CD4-positive, CD25-positive, alpha-beta regulatory T cell (primary cell): ENCODE measurements at regions not wholly inside any gene's neighbourhood (a gene's known extent, or its start where the extent isn't known, plus 50 kb on each side); places are given as distances from the start of the nearest gene placed in this dataset.
A peak's percentile ranks its signal among the peaks of the same experiment; 100 is the strongest.

Experiments used
- ATAC-seq, 2 donors: fragments of 150-1000 bp; cut with Tn5 transposase; one replicate each; pipeline ENCODE4 v1.10.0; 2021; ENCODE audit warnings: low read depth in 2 of 2, moderate number of reproducible peaks in 2 of 2, moderate library complexity in 1 of 2
- DNase-seq, 3 donors: peaks; one replicate each; pipeline versions ENCODE4 v3.0.0 to v3.0.0-alpha.2; 2012 to 2022; ENCODE audit warnings: mixed read lengths in 1 of 3
- H3K27ac ChIP-seq: one replicate; pipeline ENCODE4 v1.7.0; 2013; ENCODE audit warnings: mild to moderate bottlenecking, low read length; ENCODE audit not compliant: insufficient read depth, poor library complexity, severe bottlenecking
- H3K27me3 ChIP-seq: one replicate; pipeline ENCODE4 v1.7.0; 2013; ENCODE audit warnings: low read length; ENCODE audit not compliant: control insufficient read depth, insufficient read depth
- H3K36me3 ChIP-seq: one replicate; pipeline ENCODE4 v1.7.0; 2013; ENCODE audit warnings: mild to moderate bottlenecking, low read length, moderate library complexity; ENCODE audit not compliant: control insufficient read depth, insufficient read depth
- H3K4me1 ChIP-seq: 2 replicates; pipeline ENCODE4 v1.7.0; 2013; ENCODE audit warnings: mild to moderate bottlenecking, low read length; ENCODE audit not compliant: insufficient read depth, control insufficient read depth, poor library complexity, severe bottlenecking
- H3K4me3 ChIP-seq: one replicate; pipeline ENCODE4 v1.7.0; 2013; ENCODE audit warnings: low read depth, mild to moderate bottlenecking, low read length, moderate library complexity
- H3K9me3 ChIP-seq, 2 experiments: 1 replicate in 1 of 2; 2 replicates in 1 of 2; pipeline ENCODE4 v1.7.0; 2013; ENCODE audit warnings: low read length in 2 of 2, mild to moderate bottlenecking in 1 of 2, moderate library complexity in 1 of 2; ENCODE audit not compliant: control insufficient read depth in 2 of 2
- H3K27ac Mint-ChIP-seq, 3 donors: one replicate each; pipeline ENCODE4 v1.8.0; 2020 to 2022; ENCODE audit warnings: mild to moderate bottlenecking in 3 of 3, mixed read lengths in 3 of 3, moderate library complexity in 2 of 3
- H3K27me3 Mint-ChIP-seq: one replicate; pipeline ENCODE4 v1.8.0; 2022; ENCODE audit warnings: mild to moderate bottlenecking, mixed read lengths
- H3K36me3 Mint-ChIP-seq: one replicate; pipeline ENCODE4 v1.8.0; 2020; ENCODE audit warnings: mixed read lengths
- H3K4me1 Mint-ChIP-seq, 4 donors: one replicate each; pipeline ENCODE4 v1.8.0; 2020 to 2022; ENCODE audit warnings: mixed read lengths in 4 of 4, mild to moderate bottlenecking in 1 of 4
- H3K4me3 Mint-ChIP-seq, 4 donors: one replicate each; pipeline ENCODE4 v1.8.0; 2020 to 2022; ENCODE audit warnings: mild to moderate bottlenecking in 4 of 4, mixed read lengths in 4 of 4, moderate library complexity in 3 of 4
- H3K9me3 Mint-ChIP-seq, 7 donors: one replicate each; pipeline ENCODE4 v1.8.0; 2020 to 2022; ENCODE audit warnings: mixed read lengths in 7 of 7, mild to moderate bottlenecking in 3 of 7, moderate library complexity in 2 of 7

DNA sequence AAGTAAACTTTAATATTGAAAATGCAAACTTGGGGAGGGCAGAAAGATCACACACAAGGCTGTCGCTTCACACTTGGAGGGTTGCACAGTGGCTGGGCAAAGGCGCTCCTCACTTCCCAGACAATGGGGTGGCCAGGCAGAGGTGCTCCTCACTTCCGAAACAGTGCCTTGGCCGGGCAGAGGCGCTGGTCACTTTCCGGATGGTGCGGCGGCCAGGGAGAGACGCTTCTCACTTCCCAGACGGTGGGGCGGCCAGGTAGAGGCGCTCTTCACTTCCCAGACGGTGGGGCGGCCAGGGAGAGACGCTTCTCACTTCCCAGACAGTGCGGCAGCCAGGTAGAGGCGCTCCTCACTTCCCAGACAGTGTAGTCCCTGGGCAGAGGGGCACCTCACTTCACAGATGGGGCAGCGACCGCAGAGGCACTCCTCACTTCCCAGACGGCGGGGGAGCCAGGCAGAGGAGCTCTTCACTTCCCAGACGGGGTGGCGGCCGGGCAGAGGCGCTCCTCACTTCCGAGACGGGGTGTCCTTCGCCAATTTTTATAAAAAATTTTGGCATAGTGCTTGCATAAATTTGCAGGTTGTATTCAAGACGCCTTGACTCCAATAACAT lies 140.8 kb upstream of the PZP start:
- Mint-ChIP-seq H3K9me3 (peaks cover 0 to 11% (median 3%) of the 10 kb centered on the region in 7 donors), H3K27ac (no peak overlapping the region), H3K4me3 (no peak overlapping the region), H3K27me3 (no peaks in the 10 kb centered on the region), H3K36me3 (peaks cover 21% of the 10 kb centered on the region), H3K4me1 (peaks cover 0 to 8% (median 3%) of the 10 kb centered on the region in 4 donors)
- DNase-seq, result no peak
- Histone ChIP-seq H3K36me3 (no peaks in the 10 kb centered on the region), H3K4me3 (no peak overlapping the region), H3K4me1 (no peaks in the 10 kb centered on the region), H3K27me3 (no peaks in the 10 kb centered on the region), H3K9me3 (peaks cover 9 to 10% of the 10 kb centered on the region in 2 experiments), H3K27ac (no peak overlapping the region)
- ATAC-seq, result no peak

DNA sequence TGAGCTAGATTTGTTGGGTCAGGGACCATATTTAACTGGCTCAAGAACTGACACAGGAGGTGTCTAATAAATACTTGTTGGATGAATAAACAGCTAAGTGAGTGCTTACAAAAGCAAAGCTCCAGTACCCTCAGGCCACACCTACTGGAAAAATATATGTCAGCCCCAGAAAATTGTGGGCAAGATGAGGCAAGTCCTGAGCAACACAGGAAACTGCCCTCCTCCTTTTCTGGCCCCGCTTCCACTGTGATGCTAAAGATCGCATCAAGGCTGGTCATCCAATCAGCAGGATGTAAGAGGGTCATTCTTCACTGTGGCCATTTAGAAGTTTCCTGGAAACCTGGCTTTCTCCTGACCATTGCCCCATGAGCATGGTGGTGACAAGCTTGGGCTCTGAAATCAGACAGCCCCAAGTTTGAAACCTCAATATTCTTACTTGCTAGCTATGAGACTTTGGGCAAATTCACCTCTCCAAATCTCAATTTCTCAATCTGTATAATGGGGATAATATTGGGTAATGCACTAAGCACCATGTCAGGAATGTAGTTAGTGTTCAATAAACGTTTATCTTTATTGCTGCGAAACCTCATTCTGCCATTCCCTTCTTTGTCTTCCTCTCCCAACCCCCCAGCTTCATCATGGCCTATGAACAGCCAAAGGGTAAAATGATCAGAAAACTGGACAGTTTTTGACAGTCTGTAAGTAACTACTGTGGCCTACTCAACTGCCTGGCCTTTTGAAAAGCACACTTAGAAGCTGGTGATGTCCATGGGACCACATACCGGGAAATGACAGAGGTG lies 139.3 kb upstream of the PZP start:
- H3K27ac Mint-ChIP-seq, result no peak overlapping the region
- H3K27me3 Mint-ChIP-seq, result no peaks in the 10 kb centered on the region
- H3K9me3 Mint-ChIP-seq, result peaks cover 0 to 4% (median 0%) of the 10 kb centered on the region in 7 donors
- H3K4me3 Mint-ChIP-seq, result no peak overlapping the region
- no peak overlapping the region for H3K27ac ChIP-seq
- H3K27me3 ChIP-seq, result no peaks in the 10 kb centered on the region
- H3K4me3 ChIP-seq, result no peak overlapping the region
- peaks cover 0 to 9% (median 3%) of the 10 kb centered on the region in 4 donors for H3K4me1 Mint-ChIP-seq
- DNase-seq (no peak), ATAC-seq (no peak)
- H3K9me3 ChIP-seq, result no peaks in the 10 kb centered on the region
- H3K4me1 ChIP-seq, result no peaks in the 10 kb centered on the region
- no peaks in the 10 kb centered on the region for H3K36me3 ChIP-seq
- H3K36me3 Mint-ChIP-seq, result peaks cover 21% of the 10 kb centered on the region

DNA sequence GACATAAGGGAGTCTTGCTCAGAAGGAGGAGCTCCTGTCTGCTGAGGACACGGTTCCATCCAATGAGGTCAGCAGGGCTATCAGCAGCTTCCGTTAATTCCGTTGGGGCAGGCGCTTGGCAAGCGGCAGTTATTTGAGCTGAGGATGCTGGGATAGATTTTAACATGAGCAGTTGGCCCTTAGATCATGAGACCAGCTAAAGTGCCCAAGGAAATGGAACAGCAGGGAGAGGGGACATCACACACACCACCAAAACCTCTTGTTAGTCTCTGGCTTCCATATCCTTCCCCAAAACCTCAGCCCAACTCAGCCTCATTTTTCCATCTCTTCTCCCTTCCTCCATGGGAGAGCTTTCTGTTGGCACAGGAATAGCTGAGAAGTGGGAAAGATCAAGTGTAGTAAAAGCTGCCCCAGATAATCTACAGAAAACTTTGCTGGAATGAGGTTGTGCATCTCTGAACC lies 138.7 kb upstream of the PZP start:
- Histone ChIP-seq H3K36me3 (no peaks in the 10 kb centered on the region), H3K9me3 (no peaks in the 10 kb centered on the region), H3K27me3 (no peaks in the 10 kb centered on the region), H3K4me1 (no peaks in the 10 kb centered on the region), H3K27ac (no peak overlapping the region), H3K4me3 (no peak overlapping the region)
- Mint-ChIP-seq H3K4me1 (peaks cover 0 to 9% (median 3%) of the 10 kb centered on the region in 4 donors), H3K27me3 (no peaks in the 10 kb centered on the region), H3K4me3 (no peak overlapping the region), H3K27ac (no peak overlapping the region), H3K9me3 (peaks cover 0 to 4% (median 0%) of the 10 kb centered on the region in 7 donors), H3K36me3 (peaks cover 20% of the 10 kb centered on the region)
- DNase-seq, result no peak
- no peak for ATAC-seq

DNA sequence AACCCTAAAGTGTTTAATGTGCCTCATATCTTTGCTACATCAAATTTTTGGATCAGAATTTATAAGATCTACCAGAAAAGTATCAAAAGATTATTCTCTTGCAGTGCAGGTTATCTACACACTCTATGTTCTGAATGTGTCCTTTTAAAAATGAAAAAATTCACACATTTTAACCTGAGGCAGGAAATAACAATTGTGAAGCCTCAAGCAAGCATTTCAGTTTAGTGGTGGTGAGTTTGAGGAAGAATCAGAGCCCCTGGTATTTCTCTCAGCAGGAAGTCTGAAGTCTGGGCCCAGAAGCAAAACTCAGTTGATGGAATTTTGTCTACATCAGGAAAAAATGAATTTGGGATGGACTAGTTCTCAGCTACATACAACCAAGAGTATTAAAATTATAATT lies 137.0 kb upstream of the PZP start:
- no peak overlapping the region for H3K4me3 Mint-ChIP-seq
- Histone ChIP-seq H3K36me3 (no peaks in the 10 kb centered on the region), H3K9me3 (no peaks in the 10 kb centered on the region), H3K27me3 (no peaks in the 10 kb centered on the region), H3K4me1 (no peaks in the 10 kb centered on the region), H3K27ac (no peak overlapping the region), H3K4me3 (no peak overlapping the region)
- H3K4me1 Mint-ChIP-seq, result peaks cover 0 to 10% (median 4%) of the 10 kb centered on the region in 4 donors
- H3K36me3 Mint-ChIP-seq, result peaks cover 13% of the 10 kb centered on the region
- no peaks in the 10 kb centered on the region for H3K27me3 Mint-ChIP-seq
- no peak for ATAC-seq
- no peak for DNase-seq
- H3K27ac Mint-ChIP-seq, result no peak overlapping the region
- H3K9me3 Mint-ChIP-seq, result peaks cover 0 to 3% (median 0%) of the 10 kb centered on the region in 7 donors

DNA sequence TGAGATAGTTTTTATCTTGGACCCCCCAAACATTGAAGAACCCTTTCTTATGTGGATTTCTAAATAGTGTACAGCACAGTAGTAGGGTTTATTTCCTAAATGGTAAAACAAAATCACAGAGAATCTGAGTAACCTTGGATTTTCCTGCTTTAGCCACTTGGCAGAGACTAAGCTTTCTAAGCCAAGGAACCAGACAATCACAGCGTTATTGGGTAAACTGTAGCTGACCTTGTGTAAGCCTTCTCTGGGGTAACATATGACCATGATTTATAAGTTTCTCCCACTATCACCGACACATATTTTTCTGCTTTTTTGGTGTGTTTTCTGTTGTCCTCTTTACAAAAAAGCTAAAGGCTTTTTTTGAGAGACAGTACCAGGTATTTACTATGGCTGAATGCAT lies 136.3 kb upstream of the PZP start:
- Histone ChIP-seq H3K9me3 (no peaks in the 10 kb centered on the region), H3K4me1 (no peaks in the 10 kb centered on the region), H3K4me3 (no peak overlapping the region), H3K36me3 (no peaks in the 10 kb centered on the region), H3K27ac (no peak overlapping the region), H3K27me3 (no peaks in the 10 kb centered on the region)
- DNase-seq (no peak), ATAC-seq (no peak)
- Mint-ChIP-seq H3K27me3 (no peaks in the 10 kb centered on the region), H3K36me3 (peaks cover 12% of the 10 kb centered on the region), H3K4me1 (peaks cover 0 to 10% (median 3%) of the 10 kb centered on the region in 4 donors), H3K27ac (no peak overlapping the region), H3K4me3 (no peak overlapping the region), H3K9me3 (no peaks in the 10 kb centered on the region)

DNA sequence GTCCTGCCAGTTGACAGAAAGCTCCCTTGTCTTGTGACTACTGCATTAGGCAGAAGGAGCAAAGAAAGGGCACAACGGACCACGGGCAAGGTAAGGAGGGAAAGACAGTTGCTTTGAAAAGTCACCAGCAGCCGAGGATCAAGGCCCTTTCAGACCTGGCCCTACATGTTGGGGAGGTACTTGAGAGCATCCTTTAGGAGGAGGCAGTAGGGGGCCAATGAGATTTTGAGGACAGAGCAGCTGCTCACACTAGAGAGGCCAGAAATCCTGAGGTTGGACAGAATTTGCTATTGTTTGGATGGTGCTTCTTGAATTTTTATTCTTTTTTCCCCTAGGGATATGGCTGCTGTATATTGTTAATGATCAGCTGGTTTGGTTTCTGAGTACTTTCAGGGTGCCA lies 135.5 kb upstream of the PZP start:
- Mint-ChIP-seq H3K27me3 (no peaks in the 10 kb centered on the region), H3K36me3 (peaks cover 7% of the 10 kb centered on the region), H3K27ac (peak overlapping the region in 1 of 3 donors; percentile 41), H3K4me3 (no peak overlapping the region), H3K4me1 (peaks cover 0 to 10% (median 3%) of the 10 kb centered on the region in 4 donors), H3K9me3 (no peaks in the 10 kb centered on the region)
- Histone ChIP-seq H3K9me3 (no peaks in the 10 kb centered on the region), H3K27ac (no peak overlapping the region), H3K27me3 (no peaks in the 10 kb centered on the region), H3K4me1 (no peaks in the 10 kb centered on the region), H3K36me3 (no peaks in the 10 kb centered on the region), H3K4me3 (no peak overlapping the region)
- no peak for ATAC-seq
- no peak for DNase-seq

DNA sequence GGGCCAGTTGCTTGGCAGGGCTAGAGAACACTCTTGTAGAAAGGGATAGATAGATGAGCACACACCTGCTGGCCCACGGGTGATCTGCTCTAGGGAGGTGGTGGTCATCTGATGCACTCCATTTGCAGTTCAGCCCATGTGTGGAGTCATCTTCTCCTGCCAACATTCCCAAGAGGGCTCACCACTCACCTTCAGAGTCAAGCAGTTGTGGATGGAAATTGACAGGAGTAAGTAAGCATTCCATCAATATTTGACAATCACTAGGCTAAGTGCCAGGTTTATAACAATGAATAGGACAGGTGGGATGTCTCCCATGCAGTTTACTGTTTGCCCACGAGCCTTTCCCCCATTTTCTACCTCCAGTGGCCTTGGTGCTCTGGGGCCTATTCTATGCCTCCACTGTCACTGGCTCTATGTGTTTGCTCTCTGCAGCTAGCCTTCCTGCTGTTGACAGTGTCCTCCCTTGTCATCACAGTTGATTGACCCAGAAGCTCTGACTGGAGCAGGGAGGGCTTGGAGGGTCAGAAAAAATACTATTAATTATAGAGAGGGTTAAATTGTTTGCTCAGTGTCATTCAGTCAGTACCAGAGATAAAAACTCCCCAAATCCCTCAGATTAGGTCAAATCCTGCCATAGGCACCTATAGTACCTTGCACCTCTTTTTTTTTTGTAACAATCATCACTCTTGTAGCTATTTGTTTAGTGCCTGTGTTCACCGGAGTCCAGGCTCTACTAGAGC lies 134.6 kb upstream of the PZP start:
- H3K4me3 Mint-ChIP-seq, result no peak overlapping the region
- no peaks in the 10 kb centered on the region for H3K27me3 Mint-ChIP-seq
- no peaks in the 10 kb centered on the region for H3K4me1 ChIP-seq
- peak overlapping the region in 1 of 3 donors; percentile 50 for H3K27ac Mint-ChIP-seq
- H3K36me3 Mint-ChIP-seq, result peaks cover 7% of the 10 kb centered on the region
- no peak overlapping the region for H3K4me3 ChIP-seq
- no peaks in the 10 kb centered on the region for H3K9me3 Mint-ChIP-seq
- H3K9me3 ChIP-seq, result no peaks in the 10 kb centered on the region
- ATAC-seq (no peak), DNase-seq (no peak)
- peaks cover 0 to 10% (median 3%) of the 10 kb centered on the region in 4 donors for H3K4me1 Mint-ChIP-seq
- no peaks in the 10 kb centered on the region for H3K27me3 ChIP-seq
- no peaks in the 10 kb centered on the region for H3K36me3 ChIP-seq
- H3K27ac ChIP-seq, result no peak overlapping the region
